Suppressor macrophage treated with lipopolysaccharide for 1 hour (primary cell): ENCODE measurements at regions not wholly inside any gene's neighbourhood (a gene's known extent, or its start where the extent isn't known, plus 50 kb on each side); places are given as distances from the start of the nearest gene placed in this dataset.

ENCODE experiments used
- DNase-seq, 3 donors: peaks; one replicate each; pipeline ENCODE4 v3.0.0-alpha.2; 2020 to 2022

DNA sequence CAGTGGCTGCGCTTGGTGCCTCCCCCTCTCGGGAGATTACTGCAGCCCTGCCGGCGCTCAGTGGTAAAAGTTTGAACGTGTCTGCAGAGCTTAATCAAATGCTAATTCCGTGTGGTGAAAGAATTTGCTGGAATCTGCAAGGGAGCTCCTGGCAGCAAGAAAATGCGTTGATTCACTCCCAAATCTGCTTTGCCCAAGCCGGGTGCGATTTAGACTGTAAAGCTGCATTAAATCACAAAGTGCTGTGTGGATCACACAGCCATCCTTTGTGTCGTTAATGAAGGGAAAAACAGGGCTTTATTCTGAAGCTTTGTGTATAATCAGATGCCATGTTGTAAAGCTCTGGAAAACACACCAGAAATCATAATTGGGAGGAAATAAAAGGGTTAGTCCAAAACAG lies 444.1 kb downstream of the BCOR start:
- DNase-seq, result no peak

DNA sequence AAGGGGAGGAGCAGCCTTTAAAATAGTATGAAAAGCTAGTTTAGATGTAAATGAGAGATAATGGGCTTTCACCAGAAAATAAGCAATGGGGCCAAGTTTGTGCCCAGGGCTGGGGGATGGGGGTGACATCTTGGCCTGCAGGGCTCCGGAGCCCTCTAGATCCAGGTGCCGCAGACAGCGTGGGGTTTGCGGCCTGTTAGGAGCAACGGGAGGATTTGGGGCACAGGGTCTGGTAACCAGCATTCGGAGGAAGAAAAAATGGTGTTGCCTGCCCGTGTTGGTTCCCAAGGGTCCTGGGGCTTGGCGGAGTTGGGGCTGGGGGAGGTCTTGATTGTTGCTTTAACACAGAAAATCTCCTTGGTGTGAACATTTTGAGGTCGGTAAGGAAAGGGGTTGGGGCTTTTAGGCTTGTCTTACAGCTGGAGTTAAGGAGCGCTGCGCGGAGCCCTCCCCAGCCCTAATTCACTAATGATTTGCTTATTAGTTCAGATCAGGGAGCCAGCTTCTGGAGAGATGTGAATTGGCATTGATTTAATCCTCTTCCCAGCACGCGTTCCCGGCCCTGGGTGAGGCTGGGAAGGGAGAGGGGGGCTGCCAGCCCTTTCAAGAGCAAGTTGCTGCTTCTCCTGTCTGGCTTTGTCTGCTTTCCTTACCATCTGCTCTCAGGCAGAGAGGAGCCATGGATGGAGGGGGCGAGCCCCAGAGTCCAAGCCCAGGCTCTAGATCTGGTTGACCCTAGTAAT lies 443.4 kb downstream of the BCOR start:
- no peak for DNase-seq

DNA sequence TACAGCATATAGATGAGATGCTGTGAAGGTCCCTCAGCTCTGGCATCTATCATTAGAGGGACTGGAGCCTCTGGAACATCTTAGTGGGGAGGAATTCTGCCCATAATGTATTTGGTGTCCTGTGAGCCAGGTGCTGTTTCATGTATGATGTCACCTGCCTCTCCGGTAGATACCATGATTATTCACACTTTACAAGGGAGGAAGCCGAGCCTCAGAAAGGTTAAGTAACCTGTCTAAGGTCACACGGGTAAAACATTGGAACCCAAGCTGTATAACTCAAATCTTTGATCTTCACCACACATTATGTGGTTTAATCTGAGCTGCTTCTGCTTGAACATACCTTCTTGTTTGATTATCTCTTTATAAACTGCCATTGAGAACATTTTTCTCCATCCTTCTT lies 442.8 kb downstream of the BCOR start:
- DNase-seq, result no peak

DNA sequence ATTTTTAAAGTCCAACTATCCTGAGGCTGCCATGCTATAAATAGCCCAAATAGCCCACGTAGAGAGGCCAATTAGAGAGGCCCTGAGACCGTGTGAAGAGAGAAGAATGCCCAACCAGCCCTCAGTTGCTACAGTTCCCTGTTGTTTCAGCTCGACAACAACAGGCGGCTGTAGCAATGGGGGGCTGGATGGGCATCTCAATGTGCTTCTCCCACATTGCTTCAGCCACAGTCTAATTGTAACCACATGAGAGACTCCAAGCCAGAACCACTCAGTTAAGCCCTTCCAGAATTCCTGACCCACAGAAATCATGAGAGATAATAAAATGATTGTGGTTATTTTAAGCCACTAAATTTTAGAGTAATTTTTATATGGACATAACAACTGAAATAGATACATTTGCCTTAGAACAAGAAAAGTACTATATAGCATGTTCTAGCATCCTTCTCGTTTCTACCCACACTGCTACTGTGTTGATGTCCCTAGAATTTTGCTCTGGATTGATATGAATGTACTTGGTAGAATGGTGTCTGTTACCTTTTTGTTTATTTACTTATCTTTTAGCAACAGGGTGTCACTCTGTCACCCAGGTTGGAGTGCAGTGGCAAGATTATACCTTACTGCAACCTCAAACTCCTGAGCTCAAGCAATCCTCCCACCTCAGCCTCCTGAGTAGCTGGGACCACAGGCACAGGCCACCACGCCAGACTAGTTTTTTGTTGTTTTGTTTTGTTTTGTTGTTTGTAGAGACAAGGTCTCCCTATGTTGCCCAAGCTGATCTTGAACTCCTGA lies 436.4 kb downstream of the BCOR start:
- DNase-seq, result no peak

DNA sequence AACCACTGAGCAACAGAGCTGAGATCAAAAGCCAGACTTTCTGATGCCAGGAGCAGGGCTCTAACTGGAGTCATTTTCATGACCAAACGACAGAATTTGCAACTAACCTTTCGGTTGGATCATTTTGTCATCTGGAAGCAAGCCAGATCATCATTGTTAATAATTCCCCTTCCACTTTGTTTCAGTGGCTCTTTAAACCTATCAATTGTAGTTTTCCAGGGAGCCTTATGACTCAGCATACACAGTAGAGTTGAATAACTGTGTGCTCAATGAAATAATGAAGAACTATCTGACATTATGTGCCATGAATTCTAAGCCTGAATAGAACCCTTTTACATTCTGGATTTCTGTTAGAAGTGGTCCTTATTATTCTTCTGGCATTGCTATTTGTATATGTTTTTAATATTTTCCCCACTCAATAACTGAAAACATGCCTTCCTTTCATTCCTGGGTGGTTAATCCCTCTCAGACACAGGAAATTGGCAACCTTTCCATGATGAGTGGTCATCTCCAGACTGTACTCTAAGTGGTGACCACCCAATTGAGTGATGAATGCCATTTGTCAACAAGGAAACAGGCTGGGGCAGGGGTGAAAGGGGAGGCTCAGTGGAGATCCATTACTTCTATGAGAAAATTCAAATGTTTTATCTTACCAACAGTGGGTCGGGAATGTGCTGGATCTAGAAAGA lies 431.8 kb downstream of the BCOR start:
- DNase-seq, result no peak

DNA sequence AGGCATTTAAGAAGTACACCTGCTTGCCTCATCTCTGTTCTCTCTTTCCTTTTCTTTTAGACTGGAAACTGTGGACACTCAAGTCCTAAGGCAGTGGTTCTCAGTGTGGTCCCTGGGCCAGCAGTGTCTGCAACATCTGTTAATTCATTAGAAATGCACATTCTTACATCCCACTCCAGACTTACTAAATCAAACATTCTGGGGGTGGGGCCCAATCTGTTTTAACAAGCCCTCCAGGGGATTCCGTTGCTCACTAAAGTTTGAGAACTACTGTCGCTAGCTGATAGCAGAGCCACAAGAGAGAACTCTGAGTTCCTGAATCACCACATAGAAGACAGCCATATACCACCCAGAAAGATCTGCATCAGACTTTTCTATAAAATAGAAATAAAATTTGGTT lies 430.6 kb downstream of the BCOR start:
- DNase-seq, result no peak

DNA sequence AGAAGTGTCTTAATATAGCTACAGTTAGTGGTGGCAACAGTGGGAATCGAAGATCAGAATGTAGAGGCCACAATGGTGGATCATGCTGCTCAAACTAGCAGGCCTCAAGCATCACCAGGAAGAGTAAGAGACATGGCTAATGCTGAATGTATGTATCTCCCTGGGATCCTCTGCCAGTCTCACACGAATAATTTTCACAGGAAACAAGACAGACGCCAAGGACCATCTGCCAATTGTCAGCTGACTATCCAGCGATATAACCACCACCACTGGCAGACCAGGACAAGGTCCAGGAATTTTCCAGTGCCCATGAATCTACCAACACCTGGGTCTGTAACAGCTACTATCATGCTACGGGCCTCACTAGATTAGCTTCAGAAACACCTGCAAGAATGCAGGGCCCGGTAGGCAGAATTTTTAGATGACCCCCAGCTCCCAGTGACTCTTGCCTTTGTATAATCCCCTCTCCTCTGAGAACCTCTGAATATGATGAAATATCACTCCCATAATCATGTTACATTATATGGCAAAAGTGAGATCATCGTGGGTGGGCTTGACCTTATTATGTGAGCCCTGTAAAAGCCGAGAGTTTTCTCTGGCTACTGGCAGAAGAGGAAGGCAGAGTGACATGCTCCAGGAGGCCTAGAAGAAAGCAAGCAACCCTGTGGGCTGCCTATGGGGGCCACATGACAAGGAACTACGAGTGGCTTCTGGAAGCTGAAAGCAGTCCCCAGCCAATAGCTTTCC lies 429.8 kb downstream of the BCOR start:
- DNase-seq, result no peak

DNA sequence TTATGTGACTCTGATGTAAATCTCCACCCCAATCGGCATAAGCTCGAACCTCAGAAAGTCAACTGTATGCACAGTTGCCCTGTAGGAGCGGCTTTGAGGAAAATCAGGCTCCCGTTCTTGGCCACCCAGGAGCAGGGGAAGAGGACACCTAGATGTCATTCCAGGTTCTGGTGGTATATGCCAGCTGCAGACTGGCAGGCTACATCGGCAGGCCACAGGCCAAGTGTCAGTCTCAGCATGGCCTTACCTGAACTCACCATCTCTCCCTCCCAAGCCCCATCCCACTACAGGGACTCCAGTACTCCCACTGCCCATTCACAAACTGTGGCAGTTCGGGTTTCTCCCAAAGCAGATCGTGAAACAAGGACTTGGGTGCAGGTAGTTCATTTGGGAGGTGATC lies 428.1 kb downstream of the BCOR start:
- DNase-seq, result no peak

DNA sequence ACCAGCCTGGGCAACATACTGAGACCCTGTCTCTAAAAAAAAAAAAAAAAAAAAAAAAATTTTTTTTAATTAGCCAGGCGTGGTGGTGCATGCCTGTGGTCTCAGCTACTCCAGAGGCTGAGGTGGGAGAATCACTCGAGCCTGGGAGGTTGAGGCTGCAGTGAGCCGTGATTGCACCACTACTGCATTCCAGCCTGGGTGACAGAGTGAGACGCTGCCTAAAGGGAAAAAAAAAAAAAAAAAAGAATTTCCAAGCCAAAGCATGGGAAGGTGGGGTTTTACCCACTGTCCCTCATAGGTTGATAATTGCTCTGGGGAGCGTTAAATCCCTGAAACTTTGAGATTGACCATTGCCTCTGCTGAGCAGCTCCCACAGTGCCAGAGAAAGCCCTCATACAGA lies 427.5 kb downstream of the BCOR start:
- DNase-seq, result no peak

DNA sequence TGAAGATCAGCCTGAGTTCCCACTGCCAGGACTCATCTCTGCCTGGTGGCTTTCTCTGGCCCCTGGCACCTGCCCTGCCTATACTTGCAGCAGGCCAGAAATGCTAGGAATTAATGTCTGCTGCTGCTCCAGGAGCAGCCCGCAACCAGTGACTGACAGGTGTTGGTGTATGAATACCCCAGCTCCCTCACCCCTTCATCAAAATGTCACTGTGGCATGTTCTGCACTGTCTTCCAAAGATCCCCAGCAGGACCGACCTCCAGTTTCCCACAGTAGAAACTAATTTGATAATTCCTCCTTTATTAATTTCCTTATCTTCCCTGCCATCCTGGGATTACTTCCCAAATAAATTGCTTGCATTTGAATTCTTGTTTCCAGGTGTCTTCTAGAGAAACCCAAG lies 425.4 kb downstream of the BCOR start:
- no peak for DNase-seq

DNA sequence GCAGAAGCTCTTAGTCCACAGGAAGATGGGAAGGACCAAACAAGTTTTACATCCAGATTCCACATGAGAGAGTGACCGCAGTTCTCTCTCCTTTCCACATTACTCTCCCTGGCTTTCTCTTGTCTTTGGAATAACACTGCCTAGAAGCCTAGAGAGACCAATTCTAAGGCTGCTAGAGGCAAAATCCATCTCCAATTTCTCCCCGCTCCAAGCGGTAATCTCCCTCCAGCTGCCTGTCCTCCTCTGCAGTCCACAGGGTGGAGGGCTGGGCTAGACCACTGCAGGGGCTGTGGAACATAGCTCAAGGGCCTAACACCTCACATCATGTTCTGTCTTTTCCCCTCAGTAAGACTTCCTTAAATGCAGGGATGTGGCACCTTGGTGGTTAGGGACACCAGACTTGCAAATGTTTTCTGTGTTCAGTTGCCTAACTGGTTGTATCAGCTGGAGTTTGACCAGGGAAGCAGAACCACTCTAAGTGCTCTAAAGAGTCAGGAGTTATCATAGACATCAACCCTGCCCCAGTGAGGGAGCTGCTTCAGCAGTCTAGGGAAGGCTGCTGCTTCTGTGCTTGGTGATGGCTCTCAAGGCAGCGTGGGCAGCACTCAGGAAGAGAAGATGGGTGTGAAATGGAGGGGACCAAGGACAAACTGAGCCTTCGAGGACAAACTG lies 423.1 kb downstream of the BCOR start:
- no peak for DNase-seq

DNA sequence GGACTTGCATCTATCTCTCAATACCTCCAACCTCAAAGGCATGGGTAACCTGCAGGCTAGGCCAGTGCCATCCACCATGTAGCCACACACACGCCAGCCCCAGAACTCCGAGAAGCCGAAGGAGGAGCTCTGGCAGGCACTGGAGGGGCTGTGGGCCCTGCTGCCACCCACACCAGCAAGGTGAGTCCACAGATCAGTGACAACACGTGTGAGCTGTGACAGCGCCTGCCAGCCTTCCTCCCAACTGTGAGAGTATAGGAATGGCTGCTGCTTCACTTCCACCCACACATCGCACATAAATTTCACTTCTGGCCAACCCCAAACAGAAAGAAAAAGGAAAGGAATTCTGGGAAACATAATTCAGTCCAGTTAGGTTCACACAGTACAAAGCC lies 422.6 kb downstream of the BCOR start:
- no peak for DNase-seq

DNA sequence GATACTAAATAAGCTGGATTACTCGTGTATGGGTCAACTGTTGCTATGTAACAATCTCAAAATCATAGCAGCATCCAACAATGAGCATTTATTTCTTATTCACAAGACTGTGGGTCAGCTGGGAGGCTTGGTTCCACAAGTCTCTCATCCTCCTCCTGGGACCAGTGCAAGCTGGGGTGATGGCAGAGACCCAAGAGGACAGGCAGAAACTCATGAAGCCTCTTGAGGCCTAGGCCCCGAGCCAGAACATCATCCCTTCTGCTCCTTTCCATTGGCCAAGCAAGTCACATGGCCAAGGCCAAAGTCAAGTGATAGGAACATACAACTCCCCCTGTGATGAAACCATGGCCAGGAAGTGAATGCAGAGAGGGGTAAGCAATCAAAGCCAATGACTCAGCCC lies 422.1 kb downstream of the BCOR start:
- DNase-seq, result no peak

DNA sequence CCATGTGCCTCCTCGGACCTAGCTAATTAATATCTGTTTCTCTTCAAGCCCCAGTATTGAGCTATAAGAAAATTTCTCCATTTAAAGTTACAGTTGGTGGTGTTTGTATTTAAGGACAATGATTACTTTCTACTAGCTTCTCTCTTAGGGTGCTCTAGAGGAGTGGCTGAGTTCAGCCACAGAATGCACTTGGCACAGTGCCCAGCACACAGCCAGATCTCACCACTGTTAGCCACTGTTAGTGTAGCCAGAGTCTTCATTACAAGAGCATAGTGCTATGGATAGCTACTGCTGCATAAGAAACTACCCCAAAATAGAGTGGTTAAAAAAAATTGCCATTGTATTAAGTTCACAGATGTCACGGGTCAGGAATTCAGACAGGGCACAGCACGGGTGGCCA lies 421.3 kb downstream of the BCOR start:
- DNase-seq, result no peak

DNA sequence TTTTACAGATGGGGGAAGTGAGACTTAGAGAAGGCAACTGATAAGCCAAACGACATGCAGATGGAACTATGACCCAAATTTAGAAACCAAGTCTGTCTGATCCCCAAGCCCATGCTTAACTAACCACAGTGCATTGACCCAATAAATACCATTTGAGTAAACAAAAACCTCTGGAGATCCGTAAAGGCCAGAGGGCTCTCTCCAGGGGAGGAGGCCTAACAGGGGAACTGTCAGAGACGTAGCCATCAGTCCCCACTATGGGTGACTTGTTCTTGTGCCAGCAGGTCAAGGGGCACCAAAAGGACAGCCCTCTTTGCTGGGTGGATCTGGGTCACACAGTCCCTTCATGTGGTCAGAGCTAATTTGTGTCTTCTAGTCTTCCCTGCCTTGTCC lies 420.2 kb downstream of the BCOR start:
- no peak for DNase-seq

DNA sequence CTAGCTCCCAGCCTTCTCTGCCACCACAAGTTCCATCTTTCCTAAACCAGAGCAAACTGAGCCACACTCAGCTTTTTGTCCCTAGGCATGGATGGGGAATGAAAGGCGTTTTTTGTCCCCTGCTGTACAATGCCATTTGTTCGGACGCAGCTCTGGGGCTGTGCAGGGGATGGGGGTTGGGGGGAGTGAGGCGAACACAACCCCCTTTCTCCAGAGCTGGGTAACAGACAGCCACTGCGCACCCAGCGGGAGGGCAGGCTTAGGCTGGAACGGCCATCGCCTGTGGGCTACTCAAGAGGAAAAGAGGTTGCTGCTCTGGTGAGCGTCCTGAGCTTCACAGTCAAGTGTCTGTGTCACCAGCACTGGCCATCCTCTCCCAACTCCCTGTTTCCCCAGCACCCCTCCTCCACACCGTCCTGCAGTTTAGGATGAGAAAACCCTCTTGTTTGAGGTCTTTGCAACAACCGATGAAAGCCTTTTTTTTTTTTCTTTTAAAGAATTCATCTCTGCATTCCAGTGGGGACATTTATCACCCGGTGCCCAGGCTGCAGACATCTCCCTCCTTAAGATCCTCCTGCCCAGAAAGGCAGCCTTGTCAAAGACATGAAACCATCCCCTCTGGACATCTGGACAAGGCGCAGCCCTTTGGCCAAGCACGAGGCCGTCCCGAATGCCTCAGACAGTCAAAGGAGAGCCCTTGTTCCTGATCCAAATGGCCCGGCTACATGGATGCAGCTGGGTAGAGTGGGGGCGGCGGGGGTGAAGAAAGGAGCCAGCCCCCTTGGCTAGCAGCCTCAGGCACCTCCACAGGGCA lies 419.6 kb downstream of the BCOR start:
- DNase-seq, result no peak

DNA sequence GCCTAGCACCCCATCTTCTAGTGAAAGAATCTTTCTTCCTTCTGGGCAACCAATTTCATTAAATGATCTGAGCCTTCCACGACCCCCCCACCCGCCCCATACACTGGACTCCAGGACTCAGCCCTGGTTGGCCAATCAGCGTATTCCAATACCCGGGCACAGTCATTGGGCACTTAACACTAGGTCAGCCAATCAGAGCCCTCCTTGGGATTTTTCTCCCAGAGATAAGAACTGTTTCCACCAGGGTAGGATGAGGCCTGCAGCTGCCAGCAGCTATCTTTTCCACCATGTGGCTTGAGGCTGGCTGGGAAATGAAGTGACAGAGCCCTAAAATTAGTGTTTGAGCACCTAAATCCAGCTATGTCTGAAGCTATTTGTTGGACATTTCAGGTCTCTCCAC lies 418.8 kb downstream of the BCOR start:
- DNase-seq, result no peak

DNA sequence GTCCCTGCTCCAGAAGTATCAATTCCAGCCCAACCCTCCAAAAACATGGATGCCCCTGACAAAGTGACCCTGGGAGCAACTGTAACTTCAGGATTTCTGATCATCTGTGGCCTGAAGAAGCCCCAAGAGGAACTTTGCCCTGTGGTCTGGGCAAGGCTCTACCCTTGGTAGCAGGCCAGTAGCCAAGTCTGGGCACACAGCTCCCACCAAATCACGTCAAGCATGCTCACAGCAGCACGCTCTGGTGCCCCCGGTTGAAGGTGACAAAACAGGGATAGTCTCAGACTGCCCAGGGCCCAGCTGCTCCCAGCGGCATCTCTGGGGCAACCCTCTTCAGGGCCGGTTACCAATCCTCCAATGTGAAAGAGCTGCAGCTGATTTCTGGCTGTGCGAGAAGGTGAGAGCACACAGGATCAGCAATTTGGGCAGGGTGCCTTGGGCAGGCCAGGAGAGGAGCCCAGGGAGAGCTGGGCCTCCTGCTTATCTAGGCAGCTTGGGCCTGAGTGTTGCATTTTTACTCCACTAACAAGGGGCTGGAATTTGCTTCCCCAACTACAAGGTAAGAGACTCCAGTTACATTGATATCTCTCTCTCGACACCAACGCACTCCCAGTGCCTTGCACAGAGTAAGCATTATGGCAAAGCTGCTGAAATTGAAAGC lies 418.1 kb downstream of the BCOR start:
- no peak for DNase-seq

DNA sequence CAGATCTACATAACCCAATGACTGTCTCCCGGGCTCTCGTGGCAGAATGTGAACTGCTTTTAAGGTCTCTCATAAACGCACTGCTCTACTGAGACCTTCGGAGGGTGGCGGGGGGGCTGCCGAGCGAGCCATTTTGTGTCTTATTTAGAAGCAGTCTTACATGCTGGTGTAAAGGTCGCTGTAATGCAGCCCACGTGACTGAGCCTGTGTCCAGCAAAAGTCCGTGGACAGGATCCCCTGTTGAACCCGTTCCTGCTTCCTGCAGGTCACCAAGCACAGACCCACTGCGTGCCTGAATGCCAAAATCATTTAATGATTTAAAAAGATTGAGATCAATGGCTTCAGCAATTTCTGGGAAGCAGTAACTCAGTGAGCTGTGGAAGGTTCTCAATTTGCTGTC lies 415.9 kb downstream of the BCOR start:
- DNase-seq, result no peak

DNA sequence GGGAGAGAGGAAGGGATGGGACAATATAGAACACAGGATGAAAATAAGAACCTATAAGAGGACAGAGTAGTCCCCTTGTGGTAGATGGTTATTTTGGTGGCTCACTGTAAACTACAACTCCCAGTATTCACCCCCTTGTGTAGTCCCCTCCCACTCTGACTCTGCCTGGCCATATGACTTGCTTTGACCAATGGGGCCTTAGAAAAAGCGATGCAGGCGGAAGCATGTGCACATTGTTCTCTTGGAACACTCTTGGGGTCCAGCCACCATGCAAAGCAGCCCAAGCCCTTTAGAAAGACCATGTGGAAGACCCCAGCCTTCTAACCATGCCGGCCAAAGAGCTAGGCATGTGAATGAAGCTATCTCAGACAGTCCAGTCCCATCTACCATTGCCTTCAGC lies 415.0 kb downstream of the BCOR start:
- no peak for DNase-seq

DNA sequence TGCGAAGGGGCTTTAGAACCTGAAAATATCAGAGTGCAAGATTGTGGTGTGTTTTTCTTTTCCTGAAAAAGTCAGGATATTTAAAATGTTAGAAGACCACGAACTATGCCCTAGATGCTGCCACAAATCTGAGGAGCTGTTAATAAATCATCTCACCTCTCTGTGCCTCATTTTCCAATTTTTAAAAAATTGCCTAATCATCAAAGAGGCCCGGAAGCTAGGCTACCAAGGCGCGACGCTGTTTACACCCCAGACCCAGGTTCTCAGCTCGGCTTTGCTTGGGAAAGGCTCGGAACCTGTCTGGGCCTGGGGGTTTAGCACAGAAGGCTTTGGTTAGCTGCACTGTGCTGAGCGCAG lies 409.6 kb downstream of the BCOR start:
- no peak for DNase-seq
